ENCODE measurements at regions not wholly inside any gene's neighbourhood (a gene's known extent, or its start where the extent isn't known, plus 50 kb on each side); places are given as distances from the start of the nearest gene placed in this dataset.
"Not testable (repeated sequence)": the region's sequence is repeated elsewhere in the genome, so short reads cannot be mapped to it uniquely, and the experiment has no call there.

DNA sequence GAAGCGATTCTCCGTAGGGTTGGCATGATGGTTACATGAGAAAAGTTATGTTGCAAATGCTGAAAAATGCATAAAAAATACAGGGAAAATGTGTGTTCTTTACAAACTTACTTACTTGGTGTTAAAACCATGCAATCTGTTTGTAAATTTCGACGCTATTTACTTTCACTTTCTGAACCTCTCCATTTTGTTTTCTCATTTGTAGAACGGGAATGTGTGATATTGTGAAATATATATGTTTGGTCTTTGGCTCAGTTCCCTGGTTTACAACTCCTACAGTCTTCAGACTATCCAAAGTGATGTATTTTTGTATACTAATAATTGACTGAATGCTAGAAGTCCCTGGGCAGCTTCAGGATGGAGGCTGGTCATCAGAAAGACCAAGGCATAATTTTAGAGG lies 982.3 kb downstream of the ADGRL2 start:
- no peak for DNase-seq (ENCODE audit: low read depth in 2 of 2)

DNA sequence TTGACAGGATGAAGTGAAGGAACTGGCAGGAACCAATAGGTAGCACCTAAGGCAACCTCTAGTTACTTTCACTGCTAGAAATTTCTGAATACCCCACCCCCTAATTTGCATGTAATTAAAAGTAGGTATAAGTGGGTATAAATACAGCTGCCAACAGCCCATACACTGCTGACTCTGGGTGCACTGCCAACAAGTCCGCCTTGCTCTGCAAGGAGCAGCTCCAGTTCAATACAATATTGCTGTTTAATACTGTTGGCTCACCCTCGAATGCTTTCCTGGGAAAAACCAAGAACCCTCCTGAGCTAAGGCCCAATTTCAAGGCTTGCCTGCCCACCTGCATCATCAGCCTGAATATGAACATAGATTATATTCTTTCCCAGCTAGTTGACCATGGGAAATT lies 981.9 kb downstream of the ADGRL2 start:
- no peak for DNase-seq (ENCODE audit: low read depth in 2 of 2)

DNA sequence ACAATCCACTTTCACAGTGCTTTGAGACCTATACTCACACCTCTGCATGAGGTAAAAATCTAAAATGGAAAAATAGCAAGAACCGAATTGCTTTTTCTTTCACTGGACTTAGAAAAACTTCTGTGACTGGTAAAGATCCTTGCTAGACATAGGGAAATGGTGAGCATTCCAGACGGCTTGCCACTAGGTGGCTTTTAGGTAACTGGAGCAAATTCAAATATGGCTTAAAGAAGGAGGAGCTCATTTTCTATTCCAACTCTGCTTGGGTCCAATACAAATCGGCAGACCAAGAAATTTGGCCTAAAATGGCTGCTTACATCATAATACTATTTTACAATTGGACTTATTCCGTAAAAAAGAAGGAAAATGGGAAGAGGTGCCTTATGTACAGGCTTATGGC lies 977.9 kb downstream of the ADGRL2 start:
- no peak for DNase-seq (ENCODE audit: low read depth in 2 of 2)

DNA sequence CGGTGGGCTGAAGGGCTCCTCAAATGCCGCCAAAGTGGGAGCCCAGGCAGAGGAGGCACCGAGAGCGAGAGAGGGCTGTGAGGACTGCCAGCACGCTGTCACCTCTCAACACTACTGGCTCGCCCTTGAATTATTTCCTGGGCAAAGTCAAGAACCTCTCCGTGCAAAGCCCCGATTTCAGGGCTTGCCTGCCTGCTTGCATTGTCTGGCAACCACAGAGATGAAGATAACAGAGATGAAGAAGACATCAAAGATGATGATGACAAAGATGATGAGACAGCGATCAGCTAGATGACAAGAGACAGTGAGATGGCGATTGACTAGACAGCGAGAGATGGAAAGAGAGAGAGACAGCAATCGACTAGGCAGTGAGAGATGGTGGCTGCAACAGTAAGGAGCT lies 976.5 kb downstream of the ADGRL2 start:
- DNase-seq (ENCODE audit: low read depth in 2 of 2), result no peak

DNA sequence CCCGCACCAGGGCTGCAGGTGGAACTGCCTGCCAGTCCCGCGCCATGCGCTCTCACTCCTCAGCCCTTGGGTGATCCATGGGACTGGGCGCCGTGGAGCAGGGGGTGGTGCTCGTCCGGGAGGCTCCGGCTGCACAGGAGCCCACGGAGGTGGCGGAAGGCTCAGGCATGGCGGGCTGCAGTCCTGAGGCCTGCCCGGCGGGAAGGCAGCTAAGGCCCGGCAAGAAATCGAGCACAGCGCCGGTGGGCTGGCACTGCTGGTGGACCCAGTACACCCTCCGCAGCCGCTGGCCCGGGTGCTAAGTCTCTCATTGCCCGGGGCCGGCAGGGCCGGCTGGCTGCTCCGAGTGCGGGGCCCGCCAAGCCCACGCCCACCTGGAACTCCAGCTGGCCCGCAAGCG lies 976.0 kb downstream of the ADGRL2 start:
- DNase-seq (ENCODE audit: low read depth in 2 of 2), result not testable (repeated sequence)

DNA sequence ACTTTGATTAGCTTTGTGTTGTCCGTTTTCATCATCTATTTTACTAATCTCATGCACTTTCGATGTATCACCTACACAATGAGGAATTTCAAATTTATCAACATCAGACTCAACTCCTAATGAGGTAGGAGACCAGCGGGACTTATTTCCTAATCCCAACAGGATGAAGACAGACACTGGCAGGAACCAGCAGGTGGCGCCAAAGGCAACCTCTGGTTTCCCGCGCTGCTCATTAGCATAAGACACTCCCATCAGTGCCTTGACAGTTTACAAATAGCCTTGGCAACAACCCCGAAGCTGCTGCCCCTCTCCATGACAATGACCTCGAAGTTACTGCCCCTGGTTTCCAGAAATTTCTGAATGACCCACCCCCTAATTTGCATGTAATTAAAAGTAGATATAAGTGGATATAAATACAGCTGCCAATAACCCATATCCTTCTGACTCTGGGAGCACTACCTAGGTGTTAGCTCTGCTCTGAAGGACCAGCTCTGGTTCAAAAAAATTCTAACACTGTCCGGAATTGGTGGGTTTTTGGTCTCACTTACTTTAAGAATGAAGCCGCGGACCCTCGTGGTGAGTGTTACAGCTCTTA lies 974.8 kb downstream of the ADGRL2 start:
- DNase-seq (ENCODE audit: low read depth in 2 of 2), result peak in 1 of 2 experiments; percentile 32

DNA sequence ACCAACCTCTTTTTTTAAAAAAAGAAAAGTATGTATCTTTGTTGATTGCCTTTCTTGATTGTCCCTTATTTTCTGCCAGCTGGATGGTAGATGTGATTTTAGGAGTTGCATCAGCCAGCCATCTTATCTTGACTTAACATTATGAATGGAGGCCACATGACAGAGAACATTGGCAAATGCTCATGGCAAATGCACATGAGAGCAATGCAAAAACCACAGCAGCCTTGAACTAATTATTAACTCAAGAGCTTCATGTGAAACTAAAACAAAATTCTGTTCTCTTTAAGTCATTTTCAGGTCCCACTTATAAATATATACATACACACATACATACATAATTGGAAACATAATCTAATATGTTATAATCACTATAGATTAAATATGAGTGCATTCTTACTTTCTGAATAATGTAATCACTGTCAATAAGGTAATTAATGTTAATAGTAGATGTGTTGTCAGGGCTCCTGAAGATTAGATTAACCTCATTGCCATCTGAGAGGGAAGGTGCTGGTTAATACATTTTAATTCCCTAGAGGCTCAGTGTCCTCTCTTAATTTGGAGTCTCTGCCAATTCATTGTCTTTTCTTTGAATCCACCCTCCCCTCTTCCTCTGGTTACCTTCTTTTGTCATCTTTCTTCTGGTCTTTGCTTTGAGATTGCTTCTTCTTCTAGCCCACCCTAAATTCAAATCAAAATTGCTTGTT lies 962.2 kb downstream of the ADGRL2 start:
- DNase-seq (ENCODE audit: low read depth in 2 of 2), result no peak

DNA sequence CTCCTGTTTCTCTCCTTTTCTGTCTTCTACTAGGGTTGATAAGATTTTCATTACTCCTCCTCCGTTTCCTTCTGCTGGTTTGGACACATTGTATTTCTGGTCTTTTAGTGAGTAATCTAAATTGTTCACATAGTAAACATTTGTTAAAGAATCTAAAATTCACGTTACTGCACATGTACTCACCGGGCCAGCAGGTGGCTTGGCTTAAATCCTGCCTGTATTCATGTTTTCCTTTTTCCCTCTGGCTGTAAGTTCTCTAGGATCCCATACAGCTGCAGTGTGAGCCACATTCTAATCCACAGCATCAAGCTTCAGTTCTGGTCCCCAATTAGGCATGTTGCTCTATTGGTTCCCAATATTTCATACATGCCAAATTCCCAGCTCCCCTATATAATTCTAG lies 958.3 kb downstream of the ADGRL2 start:
- DNase-seq (ENCODE audit: low read depth in 2 of 2), result no peak

DNA sequence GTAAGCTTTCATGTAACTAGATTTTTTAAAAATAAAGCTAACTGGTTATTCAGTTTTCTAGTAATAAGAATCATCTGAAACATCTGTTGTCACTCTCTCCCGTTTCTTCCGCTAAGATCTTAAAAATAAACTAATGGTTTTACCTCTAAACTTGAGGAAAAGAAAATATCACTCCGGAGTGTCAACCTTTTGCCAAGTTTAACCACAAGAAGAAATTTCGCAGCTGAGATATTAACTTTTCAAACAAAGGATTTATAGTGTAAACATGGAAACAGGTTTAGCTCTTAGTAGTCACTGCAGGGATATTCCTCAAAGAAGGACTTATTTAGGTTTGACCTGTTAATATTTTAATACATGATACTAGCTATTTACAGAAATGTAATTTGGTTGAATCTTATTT lies 954.9 kb downstream of the ADGRL2 start:
- no peak for DNase-seq (ENCODE audit: low read depth in 2 of 2)

DNA sequence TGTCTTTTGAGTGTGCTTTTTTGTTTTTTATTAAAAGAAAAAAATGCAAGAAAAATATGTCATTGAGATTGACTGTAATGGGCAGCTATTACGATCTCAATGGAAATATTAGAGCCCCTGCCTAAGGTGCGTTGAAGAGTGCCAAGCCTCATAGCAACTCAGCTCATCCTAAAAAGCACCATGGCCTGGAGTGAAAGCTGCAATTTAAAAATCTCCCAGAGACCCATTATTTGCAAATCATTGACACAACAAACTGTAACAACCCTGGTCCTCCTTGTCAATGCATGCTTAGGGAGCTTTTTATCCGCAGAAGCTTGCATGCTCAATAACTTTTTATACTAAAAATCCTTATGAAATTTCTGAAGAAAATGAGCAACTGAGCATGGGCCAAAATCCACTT lies 954.5 kb downstream of the ADGRL2 start:
- DNase-seq (ENCODE audit: low read depth in 2 of 2), result no peak

DNA sequence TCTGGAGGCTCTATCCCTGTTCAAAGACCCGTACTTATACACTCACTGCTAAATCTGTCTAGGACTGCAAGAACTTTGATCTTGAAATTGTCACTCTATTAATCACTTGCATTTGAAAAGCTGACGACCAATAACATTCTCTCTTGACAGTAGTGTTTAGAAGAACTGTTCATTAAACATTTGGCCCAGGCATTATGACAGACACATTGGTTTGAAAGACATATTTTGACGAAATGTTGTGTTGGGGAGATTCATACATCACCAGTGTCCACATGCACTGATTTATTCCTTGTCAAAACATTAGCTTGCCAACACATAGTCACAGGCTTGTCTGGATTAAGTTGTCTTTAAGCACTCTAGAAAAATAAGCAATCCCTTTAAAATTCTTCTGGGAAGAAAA lies 951.3 kb downstream of the ADGRL2 start:
- DNase-seq (ENCODE audit: low read depth in 2 of 2), result no peak

DNA sequence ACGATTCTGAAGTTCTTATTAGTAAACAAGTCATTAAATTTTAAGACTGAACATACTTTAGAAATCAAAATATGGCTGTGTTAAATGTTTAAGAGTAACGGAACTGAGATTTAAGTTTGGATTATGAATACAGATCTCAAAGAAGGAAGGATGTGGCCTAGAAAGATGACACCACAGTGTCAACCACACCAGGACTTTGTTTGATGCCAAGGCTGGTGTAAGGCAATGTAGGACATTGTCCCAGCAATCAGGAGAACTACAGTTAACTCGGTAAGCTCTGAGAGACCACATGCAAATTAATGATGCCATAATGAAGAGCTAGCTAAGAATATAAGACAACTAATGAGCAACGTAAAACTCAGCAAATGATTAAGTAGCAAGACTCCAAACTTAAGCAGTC lies 932.9 kb downstream of the ADGRL2 start:
- no peak for DNase-seq (ENCODE audit: low read depth in 2 of 2)

DNA sequence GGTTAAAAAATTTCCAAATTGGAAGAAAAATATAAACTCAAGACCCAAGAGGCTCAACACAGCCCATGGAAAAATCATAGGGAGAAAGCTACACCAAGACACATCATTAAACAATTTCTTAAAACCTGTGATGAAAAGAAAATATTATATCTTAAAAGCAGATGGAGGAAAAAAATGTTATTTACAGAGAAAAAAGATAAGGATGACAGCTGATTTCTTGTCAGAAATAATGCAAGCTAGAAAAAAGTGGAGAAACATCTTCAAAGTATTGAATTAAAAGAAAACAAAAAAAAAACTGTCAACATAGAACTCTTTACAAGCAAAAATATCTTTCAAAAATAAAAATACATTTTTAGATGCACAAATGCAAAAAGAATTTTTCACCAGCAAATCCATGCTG lies 930.5 kb downstream of the ADGRL2 start:
- no peak for DNase-seq (ENCODE audit: low read depth in 2 of 2)

DNA sequence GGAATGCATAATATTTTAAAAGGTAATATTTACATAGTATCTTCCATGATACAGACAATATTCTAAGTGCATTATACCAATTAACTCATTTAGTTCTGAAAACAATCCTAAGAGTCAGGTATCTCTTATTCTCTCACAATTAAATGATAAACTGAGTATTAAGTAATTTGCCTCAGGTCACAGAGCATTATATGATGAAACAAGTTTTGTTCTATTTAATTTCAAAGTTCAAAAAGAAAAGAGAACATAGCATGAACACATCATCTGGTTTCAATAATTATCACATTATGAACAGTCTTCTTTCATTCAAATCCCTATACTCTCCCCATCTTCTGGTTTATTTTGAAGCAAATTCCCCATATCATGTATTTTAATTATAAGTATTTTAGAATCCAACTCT lies 927.5 kb downstream of the ADGRL2 start:
- DNase-seq (ENCODE audit: low read depth in 2 of 2), result no peak

DNA sequence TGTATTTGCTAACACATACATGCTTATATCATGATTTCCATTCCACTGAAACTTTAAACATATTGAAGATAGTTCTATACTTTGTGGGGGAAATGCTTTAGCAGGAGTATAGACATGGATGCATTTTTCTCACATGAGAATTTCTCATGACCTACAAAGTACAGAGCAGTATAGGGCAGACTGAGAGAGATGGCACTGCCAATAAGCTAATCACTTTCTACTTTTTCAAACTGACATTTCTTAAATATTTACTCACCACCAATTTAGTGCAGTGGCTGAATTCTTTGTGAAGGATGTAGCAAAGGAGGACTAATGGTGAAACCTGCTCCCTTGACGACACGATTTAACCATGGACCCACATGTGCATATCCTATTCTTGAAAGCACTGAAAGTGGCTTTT lies 923.5 kb downstream of the ADGRL2 start:
- no peak for DNase-seq (ENCODE audit: low read depth in 2 of 2)

DNA sequence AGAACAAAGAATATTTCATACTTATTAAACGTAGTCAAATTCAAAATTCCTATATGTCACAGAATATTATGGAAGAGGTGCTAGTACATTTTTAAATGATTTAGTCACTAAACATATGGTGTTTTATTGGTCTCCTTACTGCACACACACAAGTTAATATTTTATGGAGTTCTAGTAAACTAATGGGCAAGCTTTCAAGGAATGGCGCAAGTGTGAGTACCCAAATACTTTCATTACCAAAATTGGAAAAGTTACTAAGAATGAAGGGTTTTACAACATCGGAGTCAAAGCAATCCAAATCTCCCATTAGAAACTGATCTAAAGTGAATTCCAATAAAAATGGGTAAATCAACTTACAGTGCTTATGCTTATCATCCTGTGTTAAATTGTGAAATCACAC lies 921.9 kb downstream of the ADGRL2 start:
- no peak for DNase-seq (ENCODE audit: low read depth in 2 of 2)

DNA sequence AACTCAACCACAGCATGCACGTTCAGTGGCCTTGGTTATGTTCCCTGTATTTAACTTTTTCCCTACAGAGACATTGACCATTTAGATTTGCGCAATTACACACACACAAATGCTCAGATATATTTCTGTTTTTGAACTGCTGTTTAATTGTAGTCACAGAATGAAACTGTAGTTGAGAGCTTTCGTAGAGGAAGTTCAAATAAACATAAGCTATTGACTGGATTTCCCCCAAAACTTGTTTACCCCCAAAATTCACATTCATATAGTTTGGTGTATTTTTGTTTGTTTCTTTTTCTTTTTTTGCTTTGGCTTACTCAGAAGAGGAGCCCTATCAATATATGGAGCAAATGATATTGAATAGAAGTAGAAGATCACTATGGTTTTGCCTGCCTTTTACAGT lies 921.0 kb downstream of the ADGRL2 start:
- DNase-seq (ENCODE audit: low read depth in 2 of 2), result no peak

DNA sequence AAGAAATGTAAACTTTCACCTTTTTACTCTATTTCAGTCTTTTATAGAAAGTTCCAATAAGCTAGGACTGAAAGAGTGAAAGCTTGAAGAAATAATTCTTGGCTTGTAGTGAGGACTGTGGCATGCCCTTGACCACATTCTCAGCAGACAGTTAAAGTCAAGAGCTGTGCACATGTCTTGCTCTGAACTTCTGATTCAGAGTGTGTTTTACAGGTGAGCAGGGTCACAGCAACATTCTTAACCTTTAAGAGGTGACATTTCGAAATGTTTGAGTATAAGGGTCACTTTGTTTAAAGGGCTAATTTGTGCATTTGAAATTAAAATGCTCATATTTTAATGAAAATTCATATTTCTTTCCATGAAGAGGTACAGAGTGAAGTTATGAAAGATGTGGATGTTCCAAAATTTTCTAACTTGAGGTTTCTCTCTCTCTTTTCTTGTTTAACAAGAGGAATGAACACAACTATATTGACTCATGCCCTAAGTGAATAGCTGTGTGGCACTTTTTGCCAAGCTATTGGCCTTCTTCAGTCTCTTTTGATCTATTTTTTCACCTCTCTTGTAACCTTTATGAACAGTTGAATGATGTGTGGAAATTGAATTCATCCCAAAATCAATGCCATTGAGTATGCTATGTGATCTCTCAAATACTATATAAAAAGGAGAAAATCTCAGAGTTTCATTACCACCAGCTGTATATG lies 918.1 kb downstream of the ADGRL2 start:
- no peak for DNase-seq (ENCODE audit: low read depth in 2 of 2)

DNA sequence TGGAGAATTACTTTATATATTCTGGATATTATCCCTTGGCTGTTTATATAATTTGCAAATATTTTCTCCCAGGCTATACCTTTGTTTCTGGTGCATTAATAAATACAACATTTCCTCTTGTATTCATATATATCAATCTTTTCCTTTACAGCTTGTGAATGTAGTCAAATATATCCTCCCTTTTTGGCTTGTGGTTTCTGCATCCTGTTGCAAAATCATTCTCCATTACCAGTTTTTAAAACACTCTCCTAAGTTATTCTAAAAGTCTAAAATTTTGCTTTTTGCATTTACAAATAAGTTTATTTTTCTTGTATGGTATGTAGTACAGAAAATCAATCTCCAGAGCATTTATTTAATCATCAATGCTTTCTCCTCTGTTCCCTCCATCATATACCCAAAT lies 909.4 kb downstream of the ADGRL2 start:
- no peak for DNase-seq (ENCODE audit: low read depth in 2 of 2)

DNA sequence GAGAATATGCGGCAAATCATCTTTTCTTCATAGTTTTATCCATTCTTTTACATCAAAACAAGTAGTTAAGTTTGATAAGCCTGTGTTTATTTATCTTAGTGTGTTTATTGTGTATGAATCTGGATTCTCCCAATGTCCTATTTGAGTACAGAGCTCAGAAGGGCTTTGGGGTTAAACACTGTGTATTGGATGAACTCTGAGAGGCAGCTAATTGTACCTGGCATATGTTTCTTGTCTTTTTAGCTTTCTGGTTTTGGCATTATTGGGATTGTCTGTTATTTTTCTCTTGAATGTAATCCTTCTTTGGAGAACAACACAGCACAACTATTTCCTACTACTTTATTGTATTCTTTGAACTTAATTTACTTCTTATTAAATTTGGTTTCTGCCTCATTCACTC lies 906.9 kb downstream of the ADGRL2 start:
- no peak for DNase-seq (ENCODE audit: low read depth in 2 of 2)

DNA sequence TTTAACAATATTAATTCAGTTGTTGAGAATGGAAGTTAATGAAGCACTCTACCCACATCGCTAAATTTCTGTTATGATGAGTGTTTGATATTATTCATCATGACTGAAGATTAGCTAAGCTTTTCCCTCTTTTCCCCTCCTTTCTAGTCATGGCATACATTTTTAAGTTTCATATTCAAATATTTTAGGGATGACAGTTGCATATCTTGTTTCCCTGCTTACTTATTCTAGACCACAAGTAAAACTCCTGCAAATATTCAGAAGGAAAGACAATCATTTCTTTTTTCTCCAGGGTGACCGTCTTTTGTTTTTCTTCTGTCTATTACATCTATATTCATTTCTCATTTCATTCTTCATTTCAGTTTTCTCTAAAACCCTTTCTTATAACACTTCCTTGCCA lies 906.0 kb downstream of the ADGRL2 start:
- no peak for DNase-seq (ENCODE audit: low read depth in 2 of 2)

DNA sequence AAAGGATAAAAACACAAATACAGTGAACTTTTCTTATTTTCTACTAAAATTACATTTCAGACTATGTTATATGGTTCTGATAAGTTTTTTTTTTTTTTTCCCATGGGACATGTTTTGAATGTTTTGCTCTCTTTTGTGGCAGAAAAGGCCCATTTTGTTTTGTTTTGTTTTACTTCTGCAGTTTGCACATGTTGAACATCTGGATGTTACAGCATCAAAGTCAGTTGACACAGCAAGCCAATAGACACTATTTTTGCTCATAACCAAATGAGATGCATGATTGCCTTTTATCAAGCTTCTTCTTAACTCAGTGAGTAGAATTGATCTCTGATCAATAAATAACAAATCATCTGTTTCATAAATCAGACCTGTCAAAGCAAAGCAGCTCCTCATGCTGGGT lies 904.2 kb downstream of the ADGRL2 start:
- DNase-seq (ENCODE audit: low read depth in 2 of 2), result no peak

DNA sequence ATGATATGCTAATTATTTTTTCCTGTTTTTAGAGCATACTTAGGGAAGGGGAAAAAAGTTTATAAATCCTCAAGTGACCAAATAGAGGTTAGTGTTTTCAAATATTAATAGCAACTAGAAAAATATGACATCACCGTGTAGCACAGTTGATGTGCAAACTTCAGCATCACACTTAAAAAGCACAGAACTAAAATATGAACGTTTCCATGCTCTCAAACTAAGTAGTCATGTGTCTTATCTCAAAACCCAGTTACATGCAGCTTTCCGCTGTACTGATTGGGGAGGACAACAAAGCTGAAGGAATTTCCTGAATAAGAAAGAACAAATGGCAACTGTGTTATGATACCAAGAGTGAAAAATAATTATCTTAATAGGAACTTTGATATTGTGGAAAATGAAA lies 903.7 kb downstream of the ADGRL2 start:
- no peak for DNase-seq (ENCODE audit: low read depth in 2 of 2)
